ENCODE measurements at regions not wholly inside any gene's neighbourhood (a gene's known extent, or its start where the extent isn't known, plus 50 kb on each side); places are given as distances from the start of the nearest gene placed in this dataset.

DNA sequence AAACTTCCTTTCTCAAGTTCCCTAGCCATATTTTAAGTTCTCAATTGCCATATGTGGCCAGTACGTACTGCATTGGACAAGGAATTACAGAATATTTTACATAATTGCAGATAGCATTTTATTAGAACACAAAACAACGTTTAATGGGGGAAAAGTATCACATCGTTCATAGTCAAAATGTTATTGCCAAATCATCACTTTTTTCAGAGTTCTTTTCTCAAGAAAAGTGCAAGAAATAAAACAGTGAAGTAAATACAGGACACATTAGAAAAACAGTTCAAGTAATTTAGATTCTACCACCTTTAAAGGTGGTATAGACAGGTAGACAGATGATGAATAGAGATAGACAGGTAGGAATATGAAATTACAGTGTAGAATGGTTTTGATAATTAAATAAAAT is 479.1 kb upstream of the NCAM2 start:
- H3K9me3 ChIP-seq, result no peaks in the 10 kb centered on the region
- ATAC-seq, result no peak
- no peaks in the 10 kb centered on the region for H3K27me3 ChIP-seq
- no peak for DNase-seq
- H3K4me1 ChIP-seq, result no peaks in the 10 kb centered on the region
- no peak overlapping the region for H3K27ac ChIP-seq
- no peak overlapping the region for H3K4me3 ChIP-seq
- no peaks in the 10 kb centered on the region for H3K36me3 ChIP-seq
- intact Hi-C loops (cut with DNase I; ENCODE audit: low total_unique reads) (no loop called here), in situ Hi-C loops (cut with MboI; ENCODE audit: low sequenced_read_pairs in 4 of 4) (no loop called here)
- TF ChIP-seq POLR2A (IDR thresholded peaks at IDR 0.05), result no peak
- TF ChIP-seq, protein P1, sequence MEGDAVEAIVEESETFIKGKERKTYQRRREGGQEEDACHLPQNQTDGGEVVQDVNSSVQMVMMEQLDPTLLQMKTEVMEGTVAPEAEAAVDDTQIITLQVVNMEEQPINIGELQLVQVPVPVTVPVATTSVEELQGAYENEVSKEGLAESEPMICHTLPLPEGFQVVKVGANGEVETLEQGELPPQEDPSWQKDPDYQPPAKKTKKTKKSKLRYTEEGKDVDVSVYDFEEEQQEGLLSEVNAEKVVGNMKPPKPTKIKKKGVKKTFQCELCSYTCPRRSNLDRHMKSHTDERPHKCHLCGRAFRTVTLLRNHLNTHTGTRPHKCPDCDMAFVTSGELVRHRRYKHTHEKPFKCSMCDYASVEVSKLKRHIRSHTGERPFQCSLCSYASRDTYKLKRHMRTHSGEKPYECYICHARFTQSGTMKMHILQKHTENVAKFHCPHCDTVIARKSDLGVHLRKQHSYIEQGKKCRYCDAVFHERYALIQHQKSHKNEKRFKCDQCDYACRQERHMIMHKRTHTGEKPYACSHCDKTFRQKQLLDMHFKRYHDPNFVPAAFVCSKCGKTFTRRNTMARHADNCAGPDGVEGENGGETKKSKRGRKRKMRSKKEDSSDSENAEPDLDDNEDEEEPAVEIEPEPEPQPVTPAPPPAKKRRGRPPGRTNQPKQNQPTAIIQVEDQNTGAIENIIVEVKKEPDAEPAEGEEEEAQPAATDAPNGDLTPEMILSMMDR (IDR thresholded peaks at IDR 0.05 in 4 of 5, conservative IDR thresholded peaks at IDR 0.05 in 1 of 5), result no peak

DNA sequence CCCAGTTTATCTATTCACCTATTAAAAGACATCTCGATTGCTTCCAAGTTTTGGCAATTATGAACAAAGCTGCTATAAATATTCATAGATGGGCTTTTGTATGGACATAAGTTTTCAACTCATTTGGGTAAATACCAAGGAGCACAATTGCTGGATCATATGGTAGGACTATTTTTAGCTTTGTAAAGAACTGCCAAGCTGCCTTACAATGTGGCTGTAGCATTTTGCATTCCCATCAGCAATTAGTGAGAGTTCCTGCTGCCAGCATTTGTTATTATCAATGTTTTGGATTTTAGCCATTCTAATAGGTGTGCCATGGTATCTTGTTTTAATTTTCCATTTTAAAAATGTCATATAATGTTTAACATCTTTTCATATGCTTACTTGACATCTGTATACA is 475.6 kb upstream of the NCAM2 start:
- Histone ChIP-seq H3K27ac (no peak overlapping the region), H3K36me3 (no peaks in the 10 kb centered on the region), H3K4me1 (no peaks in the 10 kb centered on the region), H3K4me3 (no peak overlapping the region), H3K9me3 (no peaks in the 10 kb centered on the region), H3K27me3 (no peaks in the 10 kb centered on the region)
- TF ChIP-seq, protein P1 (IDR thresholded peaks at IDR 0.05 in 4 of 5, conservative IDR thresholded peaks at IDR 0.05 in 1 of 5), result no peak
- TF ChIP-seq POLR2A (IDR thresholded peaks at IDR 0.05), result no peak
- in situ Hi-C loops (cut with MboI; ENCODE audit: low sequenced_read_pairs in 4 of 4) (no loop called here), intact Hi-C loops (cut with DNase I; ENCODE audit: low total_unique reads) (no loop called here)
- ATAC-seq (no peak), DNase-seq (no peak)

GRCh38 chr21:20523191-20523590 is 475.0 kb upstream of the NCAM2 start:
- TF ChIP-seq, protein P1 (IDR thresholded peaks at IDR 0.05 in 4 of 5, conservative IDR thresholded peaks at IDR 0.05 in 1 of 5), result no peak
- TF ChIP-seq POLR2A (IDR thresholded peaks at IDR 0.05), result no peak
- Histone ChIP-seq H3K4me1 (no peaks in the 10 kb centered on the region), H3K36me3 (no peaks in the 10 kb centered on the region), H3K27me3 (no peaks in the 10 kb centered on the region), H3K27ac (no peak overlapping the region), H3K4me3 (no peak overlapping the region), H3K9me3 (no peaks in the 10 kb centered on the region)
- ATAC-seq (no peak), DNase-seq (no peak)
- intact Hi-C loops (cut with DNase I; ENCODE audit: low total_unique reads), result no loop called here
- in situ Hi-C loops (cut with MboI; ENCODE audit: low sequenced_read_pairs in 4 of 4), result no loop called here

DNA sequence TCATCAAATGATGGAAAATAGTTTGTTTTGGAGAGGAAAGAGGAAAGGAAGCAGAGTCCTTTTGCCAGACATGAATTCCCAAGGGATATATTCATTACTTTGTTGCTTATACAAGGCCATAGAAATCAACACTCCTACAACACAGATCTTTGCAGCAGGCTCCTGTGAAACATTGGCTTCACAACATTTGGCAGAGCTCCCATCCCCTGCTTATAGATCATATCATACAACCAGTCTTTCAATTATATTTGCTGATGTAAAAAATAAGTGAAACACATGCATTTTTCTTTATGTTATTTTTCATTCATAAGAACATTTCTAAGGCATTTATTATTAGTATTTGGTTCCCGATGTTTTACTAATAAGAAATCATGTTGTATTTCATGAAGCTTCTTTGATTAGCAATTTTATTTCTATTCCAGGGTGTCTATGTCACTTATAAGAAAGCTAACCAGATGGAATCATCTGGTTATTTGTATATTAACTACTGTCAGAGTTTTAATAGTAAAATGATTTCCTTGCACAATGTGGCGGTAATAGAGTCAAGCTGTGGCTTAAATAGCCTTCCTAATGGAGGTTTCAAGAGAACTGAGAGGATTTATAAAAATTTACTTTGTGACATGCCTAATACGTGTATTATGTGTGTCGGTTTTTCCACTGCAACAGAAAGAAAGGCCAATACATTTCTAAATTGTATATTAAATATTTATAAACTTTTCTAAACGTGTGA is 470.3 kb upstream of the NCAM2 start:
- in situ Hi-C loops (cut with MboI; ENCODE audit: low sequenced_read_pairs in 4 of 4), result no loop called here
- intact Hi-C loops (cut with DNase I; ENCODE audit: low total_unique reads), result no loop called here
- Histone ChIP-seq H3K4me1 (no peaks in the 10 kb centered on the region), H3K27ac (no peak overlapping the region), H3K36me3 (no peaks in the 10 kb centered on the region), H3K27me3 (no peaks in the 10 kb centered on the region), H3K4me3 (no peak overlapping the region), H3K9me3 (no peaks in the 10 kb centered on the region)
- TF ChIP-seq POLR2A (IDR thresholded peaks at IDR 0.05), result no peak
- TF ChIP-seq, protein P1 (IDR thresholded peaks at IDR 0.05 in 4 of 5, conservative IDR thresholded peaks at IDR 0.05 in 1 of 5), result no peak
- DNase-seq (no peak), ATAC-seq (no peak)

GRCh38 chr21:20537130-20537529 is 461.1 kb upstream of the NCAM2 start:
- intact Hi-C loops (cut with DNase I; ENCODE audit: low total_unique reads) (no loop called here), in situ Hi-C loops (cut with MboI; ENCODE audit: low sequenced_read_pairs in 4 of 4) (no loop called here)
- Histone ChIP-seq H3K9me3 (no peaks in the 10 kb centered on the region), H3K27ac (no peak overlapping the region), H3K4me1 (no peaks in the 10 kb centered on the region), H3K36me3 (no peaks in the 10 kb centered on the region), H3K27me3 (no peaks in the 10 kb centered on the region), H3K4me3 (no peak overlapping the region)
- ATAC-seq (no peak), DNase-seq (no peak)
- TF ChIP-seq, protein P1 (IDR thresholded peaks at IDR 0.05 in 4 of 5, conservative IDR thresholded peaks at IDR 0.05 in 1 of 5), result no peak
- no peak for TF ChIP-seq POLR2A (IDR thresholded peaks at IDR 0.05)

Measured in gastrocnemius medialis (tissue), 4 donors.